H1 (cell line): ENCODE measurements at regions not wholly inside any gene's neighbourhood (a gene's known extent, or its start where the extent isn't known, plus 50 kb on each side); places are given as distances from the start of the nearest gene placed in this dataset.

Source experiments
- CTCF ChIA-PET: fragments of 300-600 bp; sonication (Branson Sonifier 250); formaldehyde crosslinking; loops from one replicate; lab custom pipeline; 2021; ENCODE audit not compliant: partially characterized antibody; lab: Charles Lee
- POLR2A ChIA-PET: fragments of 300-600 bp; sonication (Branson Sonifier 250); formaldehyde crosslinking; loops from one replicate; lab custom pipeline; 2021; ENCODE audit warnings: inconsistent platforms; ENCODE audit not compliant: partially characterized antibody; lab: Charles Lee
- DNase-seq, 2 experiments: peaks; one replicate each; pipeline versions ENCODE4 v3.0.0 to v3.0.0-alpha.2; 2010 to 2022; ENCODE audit warnings: low spot score in 2 of 2, low read depth in 1 of 2, mixed read lengths in 1 of 2
- FAIRE-seq: peaks from 2 replicates; lab custom pipeline; 2011; peaks lifted over from hg19 to GRCh38; lab: Jason Lieb, UNC
- H2AFZ ChIP-seq: 2 replicates; pipeline ENCODE4 v1.8.1; 2012; ENCODE audit warnings: low read length, inconsistent platforms
- H2AK5ac ChIP-seq: 2 replicates; pipeline ENCODE4 v1.6.1; 2013; ENCODE audit warnings: low read depth, low read length
- H2BK120ac ChIP-seq: replicated peaks from 2 replicates; pipeline ENCODE3; 2013; ENCODE audit warnings: low read depth, low read length, inconsistent platforms
- H2BK12ac ChIP-seq: 2 replicates; pipeline ENCODE4 v1.6.1; 2013; ENCODE audit warnings: low read depth, low read length
- H2BK15ac ChIP-seq: 2 replicates; pipeline ENCODE4 v1.6.1; 2013; ENCODE audit warnings: low read length
- H2BK20ac ChIP-seq: 2 replicates; pipeline ENCODE4 v1.6.1; 2013; ENCODE audit warnings: low read length
- H2BK5ac ChIP-seq: 2 replicates; pipeline ENCODE4 v1.6.1; 2013; ENCODE audit warnings: low read depth, low read length
- H3K14ac ChIP-seq: 2 replicates; pipeline ENCODE4 v1.6.1; 2013; ENCODE audit warnings: inconsistent platforms; ENCODE audit not compliant: insufficient read length
- H3K18ac ChIP-seq: 2 replicates; pipeline ENCODE4 v1.6.1; 2013; ENCODE audit warnings: low read length; ENCODE audit errors: extremely low read depth
- H3K23ac ChIP-seq: 2 replicates; pipeline ENCODE4 v1.6.1; 2013; ENCODE audit warnings: inconsistent platforms; ENCODE audit not compliant: insufficient read length
- H3K23me2 ChIP-seq: 2 replicates; pipeline ENCODE4 v1.6.1; 2013; ENCODE audit warnings: low read depth, low read length
- H3K27ac ChIP-seq: 2 replicates; pipeline ENCODE4 v1.6.1; 2011; ENCODE audit warnings: low read depth, low read length, inconsistent platforms
- H3K27me3 ChIP-seq, 4 experiments: replicated peaks in 1 of 4; 1 replicate in 1 of 4; 2 replicates in 3 of 4; pipeline versions ENCODE4 v1.6.1 to v1.8.1; 2011 to 2013; ENCODE audit warnings: low read length in 3 of 4, mild to moderate bottlenecking in 3 of 4, inconsistent platforms in 2 of 4, mixed read lengths in 2 of 4, moderate library complexity in 1 of 4; ENCODE audit not compliant: control insufficient read depth in 3 of 4, insufficient read depth in 3 of 4; ENCODE audit errors: extremely low read depth in 1 of 4
- H3K36me3 ChIP-seq, 4 experiments: 2 replicates each; pipeline versions ENCODE4 v1.6.1 to v1.8.1; 2011 to 2013; ENCODE audit warnings: mild to moderate bottlenecking in 4 of 4, low read length in 3 of 4, moderate library complexity in 2 of 4, control low read depth in 1 of 4, inconsistent platforms in 1 of 4; ENCODE audit not compliant: insufficient read depth in 4 of 4, control insufficient read depth in 2 of 4
- H3K4ac ChIP-seq: replicated peaks from 2 replicates; pipeline ENCODE3; 2013; ENCODE audit warnings: low read length, low read depth, mixed read lengths, inconsistent platforms; ENCODE audit not compliant: insufficient read length
- H3K4me1 ChIP-seq, 4 experiments: replicated peaks in 1 of 4; 1 replicate in 1 of 4; 2 replicates in 3 of 4; pipeline versions ENCODE4 v1.6.1 to v1.8.1; 2011 to 2013; ENCODE audit warnings: low read length in 3 of 4, inconsistent platforms in 2 of 4, mixed read lengths in 1 of 4; ENCODE audit not compliant: insufficient read depth in 4 of 4, control insufficient read depth in 3 of 4
- H3K4me2 ChIP-seq, 2 experiments: 2 replicates each; pipeline versions ENCODE4 v1.6.1 to v1.8.1; 2011 to 2013; ENCODE audit warnings: low read depth in 2 of 2, low read length in 2 of 2, control low read depth in 1 of 2, inconsistent platforms in 1 of 2, mild to moderate bottlenecking in 1 of 2; ENCODE audit not compliant: insufficient read depth in 1 of 2
- H3K4me3 ChIP-seq, 4 experiments: fragments of 200-600, 300-600 bp in 1 of 4; sonication (generic), shearing (Covaris generic), sonication (Bioruptor Twin) in 1 of 4; 2 replicates each; pipeline versions ENCODE4 v1.5.1 to v1.8.1; 2011 to 2016; ENCODE audit warnings: low read length in 4 of 4, low read depth in 3 of 4, control low read depth in 2 of 4, inconsistent platforms in 2 of 4, mild to moderate bottlenecking in 2 of 4, mixed read lengths in 1 of 4, moderate library complexity in 1 of 4; ENCODE audit not compliant: insufficient read depth in 2 of 4; ENCODE audit errors: extremely low read depth in 1 of 4
- H3K56ac ChIP-seq: replicated peaks from 2 replicates; pipeline ENCODE3; 2013; ENCODE audit warnings: low read depth, mild to moderate bottlenecking, mixed read lengths, low read length, inconsistent platforms; ENCODE audit not compliant: insufficient read length
- H3K79me1 ChIP-seq: 2 replicates; pipeline ENCODE4 v1.6.1; 2013; ENCODE audit warnings: low read depth, low read length, control low read depth
- H3K79me2 ChIP-seq, 2 experiments: 2 replicates each; pipeline versions ENCODE4 v1.6.1 to v1.8.1; 2012 to 2013; ENCODE audit warnings: low read length in 2 of 2, mild to moderate bottlenecking in 2 of 2, inconsistent platforms in 1 of 2; ENCODE audit not compliant: insufficient read depth in 2 of 2, control insufficient read depth in 1 of 2
- H3K9ac ChIP-seq, 4 experiments: replicated peaks in 1 of 4; 1 replicate in 1 of 4; 2 replicates in 3 of 4; pipeline versions ENCODE4 v1.6.1 to v1.8.1; 2011 to 2013; ENCODE audit warnings: low read depth in 3 of 4, low read length in 3 of 4, control low read depth in 2 of 4, mild to moderate bottlenecking in 2 of 4, moderate library complexity in 2 of 4, inconsistent platforms in 1 of 4; ENCODE audit errors: extremely low read depth in 1 of 4
- H3K9me3 ChIP-seq, 2 experiments: 2 replicates each; pipeline versions ENCODE4 v1.6.1 to v1.8.1; 2012 to 2013; ENCODE audit warnings: mild to moderate bottlenecking in 2 of 2, moderate library complexity in 2 of 2, control low read depth in 1 of 2, inconsistent platforms in 1 of 2, low read depth in 1 of 2, low read length in 1 of 2, mixed read lengths in 1 of 2; ENCODE audit not compliant: insufficient read depth in 2 of 2
- H4K20me1 ChIP-seq, 2 experiments: replicated peaks in 1 of 2; 2 replicates each; pipeline versions ENCODE3 to v1.8.1; 2011 to 2013; ENCODE audit warnings: inconsistent platforms in 2 of 2, low read length in 2 of 2, mild to moderate bottlenecking in 1 of 2; ENCODE audit not compliant: insufficient read depth in 2 of 2, control insufficient read depth in 1 of 2
- H4K5ac ChIP-seq: 2 replicates; pipeline ENCODE4 v1.6.1; 2013; ENCODE audit warnings: low read length, low read depth, mixed read lengths, inconsistent platforms; ENCODE audit not compliant: insufficient read length
- H4K8ac ChIP-seq: 2 replicates; pipeline ENCODE4 v1.8.0; 2013; ENCODE audit warnings: mild to moderate bottlenecking, moderate library complexity, low read length, inconsistent platforms; ENCODE audit not compliant: insufficient read depth; ENCODE audit errors: extremely low read depth
- H4K91ac ChIP-seq: replicated peaks from 2 replicates; pipeline ENCODE3; 2013; ENCODE audit warnings: low read length, mixed read lengths, inconsistent platforms; ENCODE audit not compliant: insufficient read length
- BCL11A ChIP-seq, 2 experiments: IDR thresholded peaks; one replicate each; pipeline ENCODE4 v1.6.1; 2011; ENCODE audit warnings: low read depth in 2 of 2, low read length in 2 of 2, mild to moderate bottlenecking in 2 of 2
- CTCF ChIP-seq, 3 experiments: IDR thresholded peaks; 1 replicate in 2 of 3; 2 replicates in 1 of 3; pipeline versions ENCODE4 v1.5.1 to v1.6.1; 2011; ENCODE audit warnings: low read length in 3 of 3, mild to moderate bottlenecking in 3 of 3, inconsistent platforms in 2 of 3, low read depth in 1 of 3, moderate library complexity in 1 of 3; ENCODE audit not compliant: insufficient read depth in 1 of 3; ENCODE audit errors: control extremely low read depth in 1 of 3
- E2F6 ChIP-seq: IDR thresholded peaks from 2 replicates; pipeline ENCODE4 v1.6.1; 2012; ENCODE audit warnings: inconsistent platforms
- GABPA ChIP-seq: IDR thresholded peaks from 2 replicates; pipeline ENCODE4 v1.6.1; 2011; ENCODE audit warnings: mild to moderate bottlenecking, low read length, moderate library complexity, borderline replicate concordance; ENCODE audit not compliant: insufficient read depth
- JUN ChIP-seq: IDR thresholded peaks from 2 replicates; pipeline ENCODE4 v1.6.1; 2011; ENCODE audit warnings: low read depth, mild to moderate bottlenecking, improper control_type of control experiment, low read length
- KDM1A ChIP-seq: fragments of 200-600, 300-600 bp; sonication (generic); IDR thresholded peaks from 2 replicates; pipeline ENCODE4 v1.7.1; 2016; ENCODE audit warnings: mild to moderate bottlenecking, low read length, borderline replicate concordance
- RBBP5 ChIP-seq: IDR thresholded peaks from 2 replicates; pipeline ENCODE4 v1.7.1; 2012; ENCODE audit warnings: low read depth, mild to moderate bottlenecking, inconsistent platforms, low read length, moderate library complexity, borderline replicate concordance
- TAF1 ChIP-seq: IDR thresholded peaks from 2 replicates; pipeline ENCODE4 v1.6.1; 2011; ENCODE audit warnings: mild to moderate bottlenecking, low read depth, low read length
- TCF12 ChIP-seq: IDR thresholded peaks from 2 replicates; pipeline ENCODE4 v1.6.1; 2011; ENCODE audit warnings: low read depth, mild to moderate bottlenecking, low read length
- USF2 ChIP-seq: IDR thresholded peaks from 2 replicates; pipeline ENCODE4 v1.6.1; 2011; ENCODE audit warnings: low read length, improper control_type of control experiment
- WGBS, 2 experiments: shearing (Covaris generic) in 1 of 2; methylation state at CpG; one replicate each; pipeline versions ENCODE4 v1.1.6 to v1.1.7; 2013 to 2015; ENCODE audit warnings: low lambda C conversion rate in 2 of 2, mixed read lengths in 2 of 2, inconsistent platforms in 1 of 2, low coverage in 1 of 2, missing lambda C conversion rate in 1 of 2; ENCODE audit not compliant: insufficient replicate concordance in 2 of 2, insufficient coverage in 1 of 2, insufficient read length in 1 of 2; ENCODE audit errors: extremely low coverage in 1 of 2, missing lambda C conversion rate in 1 of 2; 5-methylcytosine and 5-hydroxymethylcytosine counted together

- Histone ChIP-seq H3K9ac (no peak overlapping the region), H4K5ac (no peak overlapping the region), H2BK15ac (no peak overlapping the region), H3K27me3 (no peaks in the 10 kb centered on the region), H4K91ac (no peak overlapping the region), H4K8ac (no peak overlapping the region), H2BK20ac (no peak overlapping the region), H3K18ac (no peak overlapping the region), H2AK5ac (no peak overlapping the region), H3K36me3 (peaks cover 0 to 3% (median 0%) of the 10 kb centered on the region in 4 experiments; a peak in 1 of 8 replicates), H3K27ac (no peak overlapping the region), H3K79me2 (no peaks in the 10 kb centered on the region), H3K56ac (no peak overlapping the region), H3K4me1 (no peaks in the 10 kb centered on the region), H3K9me3 (no peaks in the 10 kb centered on the region), H3K4me3 (no peak overlapping the region), H2BK5ac (no peak overlapping the region), H2BK12ac (no peak overlapping the region), H2BK120ac (no peak overlapping the region), H3K23ac (no peak overlapping the region), H3K4me2 (no peak overlapping the region), H2AFZ (no peak overlapping the region), H3K79me1 (no peaks in the 10 kb centered on the region), H3K23me2 (no peaks in the 10 kb centered on the region), H4K20me1 (no peaks in the 10 kb centered on the region), H3K14ac (no peak overlapping the region), H3K4ac (no peak overlapping the region)
- WGBS, 2 experiments: 90% methylated on average over 4 of the region's 4 CpGs; no CpG with 5 or more reads in 1 of the 2 experiments
- CTCF ChIA-PET: interaction anchor here (1.0 to 2.3 kb wide), 3 partner anchors 8 to 86 kb away, joined by 3 to 5 read pairs (median 4); no protein-coding TSS in a partner anchor
- POLR2A ChIA-PET: interaction anchor here (1.2 kb wide), 1 partner anchor 15 kb away, joined by 3 read pairs; no protein-coding TSS in a partner anchor
- DNase-seq (no peak), FAIRE-seq (no peak)
- TF ChIP-seq BCL11A (IDR thresholded peaks at IDR 0.05; ENCODE audit: low read depth in 2 of 2, low read length in 2 of 2): no peak
- TF ChIP-seq RBBP5: no peak
- no peak for TF ChIP-seq GABPA
- TF ChIP-seq KDM1A: no peak
- TF ChIP-seq TAF1: no peak
- no peak for TF ChIP-seq E2F6
- no peak for TF ChIP-seq JUN
- TF ChIP-seq USF2: no peak
- no peak for TF ChIP-seq CTCF (IDR thresholded peaks at IDR 0.05; ENCODE audit: control extremely low read depth in 1 of 3, insufficient read depth in 1 of 3, low read depth in 1 of 3, low read length in 3 of 3)
- TF ChIP-seq TCF12: no peak
Measured at GRCh38 chr11:122028545-122028944, 87.5 kb downstream of the BLID start.
